ENCODE measurements at regions not wholly inside any gene's neighbourhood (a gene's known extent, or its start where the extent isn't known, plus 50 kb on each side); places are given as distances from the start of the nearest gene placed in this dataset.

GRCh38 chr17:43337684-43338428 lies 60.9 kb upstream of the ARL4D start:
- H4K20me1 ChIP-seq (ENCODE audit: insufficient read depth, low read length) = no peaks in the 10 kb centered on the region
- peaks cover 29% of the 10 kb centered on the region for H3K4me1 ChIP-seq (ENCODE audit: low read length)
- H3K27me3 ChIP-seq (ENCODE audit: low read depth, low read length) = peaks cover 4% of the 10 kb centered on the region; the same call in 1 of the 2 replicates
- no peaks in the 10 kb centered on the region for H3K9me3 ChIP-seq (ENCODE audit: insufficient read depth, low read length)
- no peaks in the 10 kb centered on the region for H3K79me2 ChIP-seq (ENCODE audit: low read length)
- H3K4me3 ChIP-seq (ENCODE audit: low read length) = no peak overlapping the region
- H3K4me2 ChIP-seq (ENCODE audit: low read length) = no peak overlapping the region
- H3K9ac ChIP-seq (ENCODE audit: low read length) = no peak overlapping the region
- H2AFZ ChIP-seq (ENCODE audit: low read depth, low read length) = no peak overlapping the region
- TF ChIP-seq CTCF (IDR thresholded peaks at IDR 0.05; ENCODE audit: low read depth, low read length) = no peak
- no peak for TF ChIP-seq EZH2phosphoT487 (IDR thresholded peaks at IDR 0.05; ENCODE audit: low read depth)
- no peak overlapping the region for H3K27ac ChIP-seq (ENCODE audit: low read length)
- H3K36me3 ChIP-seq (replicated peaks; ENCODE audit: low read depth, low read length) = no peaks in the 10 kb centered on the region

GRCh38 chr17:43334738-43335402 lies 63.9 kb upstream of the ARL4D start:
- Histone ChIP-seq H3K4me1 (ENCODE audit: low read length) (peaks cover 16% of the 10 kb centered on the region), H3K9me3 (ENCODE audit: insufficient read depth, low read length) (no peaks in the 10 kb centered on the region), H2AFZ (ENCODE audit: low read depth, low read length) (peak overlapping the region; percentile 45; the same call in 1 of the 2 replicates), H3K9ac (ENCODE audit: low read length) (peak overlapping the region; percentile 43), H3K36me3 (replicated peaks; ENCODE audit: low read depth, low read length) (no peaks in the 10 kb centered on the region), H4K20me1 (ENCODE audit: insufficient read depth, low read length) (no peaks in the 10 kb centered on the region), H3K27me3 (ENCODE audit: low read depth, low read length) (peaks cover 6% of the 10 kb centered on the region), H3K27ac (ENCODE audit: low read length) (peak overlapping the region; percentile 58), H3K4me2 (ENCODE audit: low read length) (peak overlapping the region; percentile 92), H3K4me3 (ENCODE audit: low read length) (peak overlapping the region; percentile 34; the same call in 1 of the 2 replicates), H3K79me2 (ENCODE audit: low read length) (no peaks in the 10 kb centered on the region)
- TF ChIP-seq EZH2phosphoT487 (IDR thresholded peaks at IDR 0.05; ENCODE audit: low read depth) = no peak
- no peak for TF ChIP-seq CTCF (IDR thresholded peaks at IDR 0.05; ENCODE audit: low read depth, low read length)

- H3K36me3 ChIP-seq (replicated peaks; ENCODE audit: low read depth, low read length) = no peaks in the 10 kb centered on the region
- H3K9ac ChIP-seq (ENCODE audit: low read length) = peak overlapping the region; percentile 59; the same call in 1 of the 2 replicates
- TF ChIP-seq CTCF (IDR thresholded peaks at IDR 0.05; ENCODE audit: low read depth, low read length) (no peak), EZH2phosphoT487 (IDR thresholded peaks at IDR 0.05; ENCODE audit: low read depth) (no peak)
- H3K4me2 ChIP-seq (ENCODE audit: low read length) = peak overlapping the region; percentile 92
- no peak overlapping the region for H3K27ac ChIP-seq (ENCODE audit: low read length)
- H3K9me3 ChIP-seq (ENCODE audit: insufficient read depth, low read length) = no peaks in the 10 kb centered on the region
- H3K4me1 ChIP-seq (ENCODE audit: low read length) = peaks cover 16% of the 10 kb centered on the region
- H3K79me2 ChIP-seq (ENCODE audit: low read length) = no peaks in the 10 kb centered on the region
- H3K27me3 ChIP-seq (ENCODE audit: low read depth, low read length) = peaks cover 16% of the 10 kb centered on the region
- peak overlapping the region; percentile 71 for H3K4me3 ChIP-seq (ENCODE audit: low read length)
- H2AFZ ChIP-seq (ENCODE audit: low read depth, low read length) = no peak overlapping the region
- H4K20me1 ChIP-seq (ENCODE audit: insufficient read depth, low read length) = no peaks in the 10 kb centered on the region
These were observed 65.3 kb upstream of the ARL4D start for GRCh38 chr17:43333433-43333943.

- Histone ChIP-seq H3K4me2 (ENCODE audit: low read length) (no peak overlapping the region), H3K9me3 (ENCODE audit: insufficient read depth, low read length) (no peaks in the 10 kb centered on the region), H3K36me3 (replicated peaks; ENCODE audit: low read depth, low read length) (no peaks in the 10 kb centered on the region), H3K4me3 (ENCODE audit: low read length) (no peak overlapping the region), H3K9ac (ENCODE audit: low read length) (no peak overlapping the region), H3K27ac (ENCODE audit: low read length) (no peak overlapping the region), H3K79me2 (ENCODE audit: low read length) (no peaks in the 10 kb centered on the region), H4K20me1 (ENCODE audit: insufficient read depth, low read length) (no peaks in the 10 kb centered on the region), H3K27me3 (ENCODE audit: low read depth, low read length) (peaks cover 26% of the 10 kb centered on the region), H3K4me1 (ENCODE audit: low read length) (peaks cover 16% of the 10 kb centered on the region), H2AFZ (ENCODE audit: low read depth, low read length) (no peak overlapping the region)
- no peak for TF ChIP-seq CTCF (IDR thresholded peaks at IDR 0.05; ENCODE audit: low read depth, low read length)
- TF ChIP-seq EZH2phosphoT487 (IDR thresholded peaks at IDR 0.05; ENCODE audit: low read depth) = no peak
These were observed 66.6 kb upstream of the ARL4D start for GRCh38 chr17:43332230-43332629.

Measured in OCI-LY3 (cell line).